ENCODE measurements at regions not wholly inside any gene's neighbourhood (a gene's known extent, or its start where the extent isn't known, plus 50 kb on each side); places are given as distances from the start of the nearest gene placed in this dataset.

DNA sequence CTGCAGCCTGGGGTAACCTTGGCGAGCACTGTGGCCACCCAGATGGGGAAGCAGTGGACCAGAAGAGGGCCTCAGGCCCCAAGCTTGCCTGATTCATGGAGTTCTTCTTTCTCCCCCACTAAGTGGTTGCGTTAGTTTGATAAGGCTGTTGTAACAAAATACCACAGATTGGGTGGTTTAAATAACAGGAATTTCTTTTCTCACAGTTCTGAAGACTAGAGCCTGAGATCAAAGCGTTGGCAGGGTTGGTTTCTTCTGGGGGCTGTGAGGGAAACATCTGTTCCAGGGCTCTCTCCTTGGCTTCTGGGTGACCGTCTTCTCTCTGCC lies 105.7 kb upstream of the GATB start:
- Histone ChIP-seq H2BK15ac (ENCODE audit: low read depth, low read length) (no peak overlapping the region), H3K56ac (ENCODE audit: insufficient read length, low read depth, low read length) (no peak overlapping the region), H3K79me1 (ENCODE audit: insufficient read depth, low read depth, low read length, poor library complexity, severe bottlenecking) (no peaks in the 10 kb centered on the region), H2BK120ac (ENCODE audit: low read depth, low read length, poor library complexity, severe bottlenecking) (no peak overlapping the region), H4K8ac (replicated peaks; ENCODE audit: insufficient read length, low read depth, low read length) (no peak overlapping the region), H4K20me1 (ENCODE audit: control insufficient read depth, insufficient read depth, insufficient read length) (no peaks in the 10 kb centered on the region), H2AK5ac (ENCODE audit: insufficient read length, low read length) (no peak overlapping the region), H3T11ph (ENCODE audit: low read length) (no peak overlapping the region), H4K91ac (ENCODE audit: insufficient read length, low read depth, low read length) (no peak overlapping the region), H3K4me2 (ENCODE audit: insufficient read depth, insufficient read length, low read length) (no peak overlapping the region), H3K4ac (ENCODE audit: low read depth, low read length) (no peak overlapping the region), H3K27ac (ENCODE audit: insufficient read length, low read depth, low read length) (no peak overlapping the region), H3K23me2 (ENCODE audit: insufficient read length, low read depth, low read length, poor library complexity, severe bottlenecking) (no peaks in the 10 kb centered on the region), H3K23ac (ENCODE audit: insufficient read length, low read depth, low read length) (no peak overlapping the region), H2BK20ac (ENCODE audit: low read depth, low read length, poor library complexity, severe bottlenecking) (no peak overlapping the region), H3K9me3 (ENCODE audit: control insufficient read depth, low read depth, low read length) (no peaks in the 10 kb centered on the region), H2AFZ (ENCODE audit: low read length) (no peak overlapping the region), H3K14ac (ENCODE audit: insufficient read depth, low read length) (no peak overlapping the region), H3K4me1 (ENCODE audit: insufficient read depth, low read length) (no peaks in the 10 kb centered on the region), H3K18ac (ENCODE audit: insufficient read length, low read depth, low read length) (no peak overlapping the region), H2BK5ac (ENCODE audit: insufficient read length, low read length) (no peak overlapping the region), H2BK12ac (ENCODE audit: insufficient read length, low read depth, low read length) (no peak overlapping the region), H4K5ac (ENCODE audit: insufficient read length, low read depth, low read length) (no peak overlapping the region), H3K27me3 (ENCODE audit: insufficient read depth, low read length) (no peaks in the 10 kb centered on the region), H3K79me2 (ENCODE audit: insufficient read depth, low read length) (no peaks in the 10 kb centered on the region), H3K9ac (ENCODE audit: extremely low read depth, insufficient read length, low read length) (no peak overlapping the region)
- TF ChIP-seq, protein P1, sequence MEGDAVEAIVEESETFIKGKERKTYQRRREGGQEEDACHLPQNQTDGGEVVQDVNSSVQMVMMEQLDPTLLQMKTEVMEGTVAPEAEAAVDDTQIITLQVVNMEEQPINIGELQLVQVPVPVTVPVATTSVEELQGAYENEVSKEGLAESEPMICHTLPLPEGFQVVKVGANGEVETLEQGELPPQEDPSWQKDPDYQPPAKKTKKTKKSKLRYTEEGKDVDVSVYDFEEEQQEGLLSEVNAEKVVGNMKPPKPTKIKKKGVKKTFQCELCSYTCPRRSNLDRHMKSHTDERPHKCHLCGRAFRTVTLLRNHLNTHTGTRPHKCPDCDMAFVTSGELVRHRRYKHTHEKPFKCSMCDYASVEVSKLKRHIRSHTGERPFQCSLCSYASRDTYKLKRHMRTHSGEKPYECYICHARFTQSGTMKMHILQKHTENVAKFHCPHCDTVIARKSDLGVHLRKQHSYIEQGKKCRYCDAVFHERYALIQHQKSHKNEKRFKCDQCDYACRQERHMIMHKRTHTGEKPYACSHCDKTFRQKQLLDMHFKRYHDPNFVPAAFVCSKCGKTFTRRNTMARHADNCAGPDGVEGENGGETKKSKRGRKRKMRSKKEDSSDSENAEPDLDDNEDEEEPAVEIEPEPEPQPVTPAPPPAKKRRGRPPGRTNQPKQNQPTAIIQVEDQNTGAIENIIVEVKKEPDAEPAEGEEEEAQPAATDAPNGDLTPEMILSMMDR (conservative IDR thresholded peaks at IDR 0.05) = no peak
- peaks cover 9% of the 10 kb centered on the region for H3K27me3 Mint-ChIP-seq (ENCODE audit: low read depth)
- H3K4me1 Mint-ChIP-seq = peaks cover 0 to 4% of the 10 kb centered on the region in 2 experiments; a peak in 1 of 4 replicates
- WGBS (ENCODE audit: extremely low coverage, insufficient read length, low lambda C conversion rate) = no CpG with 5 or more reads among the region's 4 CpGs
- H3K4me3 Mint-ChIP-seq = no peak overlapping the region
- H3K36me3 Mint-ChIP-seq (ENCODE audit: insufficient read depth in 1 of 3, low read depth in 3 of 3) = peaks cover 0 to 14% (median 13%) of the 10 kb centered on the region in 3 experiments; a peak in 5 of 7 replicates
- H3K9me3 Mint-ChIP-seq = peaks cover 9 to 11% of the 10 kb centered on the region in 2 experiments
- DNase-seq = no peak
- H3K27ac Mint-ChIP-seq = no peak overlapping the region
